Dendritic cell treated with granulocyte-macrophage colony-stimulating factor and Interleukin-4, amounts not matched to agents 40 ng/mL and 50 ng/mL, for 4 days (primary cell): ENCODE measurements at regions not wholly inside any gene's neighbourhood (a gene's known extent, or its start where the extent isn't known, plus 50 kb on each side); places are given as distances from the start of the nearest gene placed in this dataset.
"Not testable (repeated sequence)": the region's sequence is repeated elsewhere in the genome, so short reads cannot be mapped to it uniquely, and the experiment has no call there.

Experiments used
- H3K27ac Mint-ChIP-seq: one replicate; pipeline ENCODE4 v1.8.0; 2022; ENCODE audit warnings: mild to moderate bottlenecking, mixed read lengths
- H3K27me3 Mint-ChIP-seq: one replicate; pipeline ENCODE4 v1.8.0; 2022; ENCODE audit warnings: mild to moderate bottlenecking, mixed read lengths
- H3K36me3 Mint-ChIP-seq: one replicate; pipeline ENCODE4 v1.8.0; 2022; ENCODE audit warnings: low read depth, mixed read lengths
- H3K4me1 Mint-ChIP-seq: one replicate; pipeline ENCODE4 v1.8.0; 2022; ENCODE audit warnings: low read depth, mixed read lengths
- H3K4me3 Mint-ChIP-seq: one replicate; pipeline ENCODE4 v1.8.0; 2022; ENCODE audit warnings: mild to moderate bottlenecking, moderate library complexity, mixed read lengths
- H3K9me3 Mint-ChIP-seq: one replicate; pipeline ENCODE4 v1.8.0; 2022; ENCODE audit warnings: mixed read lengths
- intact Hi-C: fragments of 100-400 bp; cut with micrococcal nuclease; formaldehyde crosslinking; loops from one replicate; pipeline ENCODE4 v1.15.0; 2022

DNA sequence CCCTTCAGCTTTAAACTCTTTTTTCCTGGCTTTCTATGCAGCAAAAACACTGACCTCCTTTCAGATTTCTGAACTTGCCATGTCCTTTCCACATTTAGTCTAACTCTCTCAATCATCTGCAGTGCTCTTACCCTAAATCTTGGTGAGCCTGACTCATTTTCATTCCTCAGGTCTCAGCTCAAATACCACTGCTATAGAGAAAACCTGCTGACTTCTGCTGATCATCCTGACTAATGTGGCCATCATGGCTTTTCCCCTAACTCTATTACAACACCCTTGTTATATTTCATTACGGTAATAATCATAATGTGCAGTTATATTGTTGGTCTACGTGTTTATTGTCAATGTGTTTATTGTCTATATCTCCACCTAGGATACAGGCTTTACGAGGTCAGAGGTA is 207.3 kb upstream of the OR4E1 start:
- Mint-ChIP-seq H3K4me1 (no peaks in the 10 kb centered on the region), H3K9me3 (no peaks in the 10 kb centered on the region), H3K27ac (no peak overlapping the region), H3K27me3 (no peaks in the 10 kb centered on the region), H3K4me3 (no peak overlapping the region), H3K36me3 (no peaks in the 10 kb centered on the region)
- intact Hi-C loops = no loop called here

DNA sequence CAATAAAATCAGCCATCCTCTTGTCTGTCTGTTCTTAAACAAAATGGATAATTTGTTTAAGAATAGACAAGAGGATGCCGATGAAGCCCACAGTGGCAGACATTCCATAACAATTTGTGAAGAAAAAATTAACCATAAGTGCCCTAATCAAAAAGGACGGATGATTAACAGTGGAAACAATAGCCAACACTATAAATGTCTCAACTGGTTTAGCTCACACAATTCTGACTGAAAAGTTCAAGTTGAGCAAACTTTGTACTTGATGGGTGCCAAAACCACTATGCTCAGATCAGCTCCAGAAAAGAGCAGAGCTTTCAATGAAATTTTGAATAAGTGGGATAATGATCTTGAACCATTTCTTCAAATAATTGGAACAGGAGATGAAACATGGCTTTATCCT is 202.2 kb upstream of the OR4E1 start:
- H3K4me1 Mint-ChIP-seq = peaks cover 9% of the 10 kb centered on the region
- no peaks in the 10 kb centered on the region for H3K36me3 Mint-ChIP-seq
- no peak overlapping the region for H3K4me3 Mint-ChIP-seq
- no peaks in the 10 kb centered on the region for H3K9me3 Mint-ChIP-seq
- H3K27me3 Mint-ChIP-seq = no peaks in the 10 kb centered on the region
- intact Hi-C loops = no loop called here
- H3K27ac Mint-ChIP-seq = no peak overlapping the region

- Mint-ChIP-seq H3K4me1 (peaks cover 9% of the 10 kb centered on the region), H3K27ac (no peak overlapping the region), H3K9me3 (no peaks in the 10 kb centered on the region), H3K27me3 (no peaks in the 10 kb centered on the region), H3K36me3 (no peaks in the 10 kb centered on the region), H3K4me3 (no peak overlapping the region)
- intact Hi-C loops = no loop called here
These were observed 201.3 kb upstream of the OR4E1 start for GRCh38 chr14:21874946-21875345.

DNA sequence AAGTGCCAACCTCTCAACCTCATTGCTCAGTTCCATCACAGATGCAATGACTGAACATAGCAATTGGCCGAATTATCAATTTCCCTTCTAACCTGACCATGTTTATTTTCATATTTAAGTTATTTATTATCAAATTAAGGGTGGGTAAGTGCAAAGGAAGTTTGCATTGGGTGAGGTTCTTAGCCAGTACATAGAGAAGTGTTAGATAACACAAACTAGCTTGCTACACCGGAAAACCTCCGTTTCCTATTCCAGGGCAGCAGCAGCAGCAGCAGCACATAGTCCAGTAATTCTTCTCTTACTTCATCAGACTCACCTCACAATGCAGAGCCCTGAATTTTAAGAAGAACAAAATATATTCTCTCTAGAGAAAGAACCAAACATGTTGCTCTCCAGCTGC is 200.5 kb upstream of the OR4E1 start:
- H3K4me3 Mint-ChIP-seq = no peak overlapping the region
- intact Hi-C loops = no loop called here
- H3K9me3 Mint-ChIP-seq = no peaks in the 10 kb centered on the region
- no peaks in the 10 kb centered on the region for H3K27me3 Mint-ChIP-seq
- peaks cover 9% of the 10 kb centered on the region for H3K4me1 Mint-ChIP-seq
- no peak overlapping the region for H3K27ac Mint-ChIP-seq
- no peaks in the 10 kb centered on the region for H3K36me3 Mint-ChIP-seq

GRCh38 chr14:21868442-21869046 is 194.9 kb upstream of the OR4E1 start:
- Mint-ChIP-seq H3K4me1 (no peaks in the 10 kb centered on the region), H3K27ac (no peak overlapping the region), H3K36me3 (no peaks in the 10 kb centered on the region), H3K4me3 (no peak overlapping the region), H3K9me3 (no peaks in the 10 kb centered on the region), H3K27me3 (no peaks in the 10 kb centered on the region)
- intact Hi-C loops = no loop called here

DNA sequence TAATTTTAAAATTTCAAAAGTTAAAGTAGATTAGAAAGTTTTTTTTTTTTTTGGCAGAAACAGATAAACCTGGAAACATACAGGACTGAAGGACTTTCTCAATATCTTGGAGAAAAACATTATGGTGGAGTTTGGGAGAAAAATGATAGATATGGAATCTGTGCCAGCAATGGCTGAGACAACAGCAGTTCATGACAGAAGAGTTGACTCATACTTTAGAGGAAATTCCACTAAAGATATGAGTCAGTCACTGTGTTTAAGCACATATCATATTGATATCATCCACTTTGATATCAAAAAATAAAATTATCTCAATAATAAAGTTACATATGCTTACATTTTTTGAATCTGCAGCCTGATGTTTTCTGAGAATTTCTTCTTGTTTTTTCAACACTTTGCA is 193.9 kb upstream of the OR4E1 start:
- no peaks in the 10 kb centered on the region for H3K4me1 Mint-ChIP-seq
- H3K27ac Mint-ChIP-seq = no peak overlapping the region
- no peaks in the 10 kb centered on the region for H3K9me3 Mint-ChIP-seq
- no peaks in the 10 kb centered on the region for H3K36me3 Mint-ChIP-seq
- intact Hi-C loops = no loop called here
- H3K27me3 Mint-ChIP-seq = no peaks in the 10 kb centered on the region
- no peak overlapping the region for H3K4me3 Mint-ChIP-seq

DNA sequence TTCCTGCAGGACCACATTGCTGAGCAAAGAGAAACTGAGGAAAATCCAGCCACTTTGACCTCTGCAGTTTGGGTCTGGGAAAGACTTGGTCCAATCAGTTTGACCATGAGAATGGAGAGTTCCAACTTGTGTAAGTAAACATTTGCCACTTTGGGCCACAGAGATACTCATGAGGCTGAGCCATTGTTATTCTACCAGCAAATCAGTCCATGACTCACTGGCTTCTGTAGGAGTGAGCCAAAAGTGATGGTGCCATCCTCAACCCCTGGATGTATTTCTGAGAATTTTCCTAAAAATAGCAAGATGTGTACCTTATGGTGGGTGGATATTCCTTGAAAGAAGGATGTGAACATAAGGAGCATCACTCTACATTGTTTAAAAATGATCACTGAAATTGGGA is 192.9 kb upstream of the OR4E1 start:
- Mint-ChIP-seq H3K27me3 (no peaks in the 10 kb centered on the region), H3K27ac (no peak overlapping the region), H3K4me1 (no peaks in the 10 kb centered on the region), H3K36me3 (no peaks in the 10 kb centered on the region), H3K9me3 (no peaks in the 10 kb centered on the region), H3K4me3 (no peak overlapping the region)
- intact Hi-C loops = no loop called here

DNA sequence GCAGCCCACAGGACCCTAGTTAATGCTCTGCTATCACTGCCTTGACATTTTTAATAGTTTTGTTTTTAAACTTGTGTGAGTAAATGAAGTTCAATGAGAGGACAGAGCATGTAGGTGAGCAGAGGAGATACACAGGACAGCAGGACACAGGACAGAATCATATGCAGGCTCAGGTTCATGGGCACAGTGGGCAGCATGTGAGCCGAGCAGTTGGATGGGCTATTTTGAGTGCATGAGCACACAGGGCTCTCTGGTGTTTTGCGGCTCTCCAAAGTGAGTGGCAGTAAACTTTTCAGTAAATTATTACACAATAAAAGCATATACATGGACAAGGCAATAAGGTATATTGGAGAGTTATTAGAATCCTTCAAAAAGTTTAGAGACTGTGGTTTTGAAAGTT is 189.7 kb upstream of the OR4E1 start:
- Mint-ChIP-seq H3K27ac (no peak overlapping the region), H3K36me3 (no peaks in the 10 kb centered on the region), H3K4me3 (no peak overlapping the region), H3K27me3 (no peaks in the 10 kb centered on the region), H3K9me3 (no peaks in the 10 kb centered on the region), H3K4me1 (no peaks in the 10 kb centered on the region)
- intact Hi-C loops = no loop called here

- no peaks in the 10 kb centered on the region for H3K36me3 Mint-ChIP-seq
- H3K4me1 Mint-ChIP-seq = no peaks in the 10 kb centered on the region
- H3K4me3 Mint-ChIP-seq = no peak overlapping the region
- no peaks in the 10 kb centered on the region for H3K27me3 Mint-ChIP-seq
- no peak overlapping the region for H3K27ac Mint-ChIP-seq
- intact Hi-C loops = no loop called here
- no peaks in the 10 kb centered on the region for H3K9me3 Mint-ChIP-seq
These were observed 187.5 kb upstream of the OR4E1 start for GRCh38 chr14:21861153-21861552.

DNA sequence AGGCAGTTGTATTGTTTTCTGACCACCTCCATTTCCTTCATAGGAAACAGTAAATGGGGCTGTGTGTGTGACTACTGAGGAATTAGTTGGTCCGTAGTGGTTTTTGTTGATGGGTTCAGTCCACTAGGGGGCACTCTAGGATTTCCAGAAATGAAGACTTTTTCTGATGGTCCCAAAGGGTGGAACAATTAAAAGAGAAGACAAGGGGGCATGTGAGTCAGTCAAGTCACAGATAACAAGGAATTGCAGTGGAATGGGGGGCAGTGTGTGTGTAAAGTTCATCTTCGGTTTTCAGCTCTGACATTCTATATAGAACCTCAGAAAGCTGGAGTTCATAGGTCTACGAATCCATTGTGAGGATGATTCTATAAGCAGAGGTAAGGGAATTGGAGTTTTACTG is 186.6 kb upstream of the OR4E1 start:
- Mint-ChIP-seq H3K4me1 (no peaks in the 10 kb centered on the region), H3K36me3 (no peaks in the 10 kb centered on the region), H3K27ac (no peak overlapping the region), H3K9me3 (no peaks in the 10 kb centered on the region), H3K27me3 (no peaks in the 10 kb centered on the region), H3K4me3 (no peak overlapping the region)
- intact Hi-C loops = no loop called here

- Mint-ChIP-seq H3K4me3 (no peak overlapping the region), H3K9me3 (no peaks in the 10 kb centered on the region), H3K4me1 (peaks cover 7% of the 10 kb centered on the region), H3K27ac (no peak overlapping the region), H3K36me3 (no peaks in the 10 kb centered on the region), H3K27me3 (peaks cover 3% of the 10 kb centered on the region)
- intact Hi-C loops = no loop called here
These were observed 179.2 kb upstream of the OR4E1 start for GRCh38 chr14:21852775-21853174.

GRCh38 chr14:21852061-21852664 is 178.5 kb upstream of the OR4E1 start:
- intact Hi-C loops = no loop called here
- no peak overlapping the region for H3K27ac Mint-ChIP-seq

DNA sequence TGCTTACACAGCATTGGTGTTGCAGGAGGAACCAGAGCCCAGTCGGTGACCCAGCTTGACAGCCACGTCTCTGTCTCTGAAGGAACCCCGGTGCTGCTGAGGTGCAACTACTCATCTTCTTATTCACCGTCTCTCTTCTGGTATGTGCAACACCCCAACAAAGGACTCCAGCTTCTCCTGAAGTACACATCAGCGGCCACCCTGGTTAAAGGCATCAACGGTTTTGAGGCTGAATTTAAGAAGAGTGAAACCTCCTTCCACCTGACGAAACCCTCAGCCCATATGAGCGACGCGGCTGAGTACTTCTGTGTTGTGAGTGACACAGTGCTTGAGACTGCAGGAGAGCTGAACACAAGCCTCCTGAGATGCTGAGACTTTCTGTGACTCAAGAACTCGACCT is 173.3 kb upstream of the OR4E1 start:
- H3K9me3 Mint-ChIP-seq, H3K4me3 Mint-ChIP-seq, H3K4me1 Mint-ChIP-seq, intact Hi-C loops, H3K36me3 Mint-ChIP-seq, H3K27ac Mint-ChIP-seq, H3K27me3 Mint-ChIP-seq: not testable (repeated sequence)

More at GRCh38 chr14:21852061-21852664, 178.5 kb upstream of the OR4E1 start:
- peak overlapping the region; percentile 18 for H3K4me3 Mint-ChIP-seq
- peaks cover 7% of the 10 kb centered on the region for H3K4me1 Mint-ChIP-seq
- H3K27me3 Mint-ChIP-seq = peaks cover 3% of the 10 kb centered on the region
- no peaks in the 10 kb centered on the region for H3K36me3 Mint-ChIP-seq
- no peaks in the 10 kb centered on the region for H3K9me3 Mint-ChIP-seq

DNA sequence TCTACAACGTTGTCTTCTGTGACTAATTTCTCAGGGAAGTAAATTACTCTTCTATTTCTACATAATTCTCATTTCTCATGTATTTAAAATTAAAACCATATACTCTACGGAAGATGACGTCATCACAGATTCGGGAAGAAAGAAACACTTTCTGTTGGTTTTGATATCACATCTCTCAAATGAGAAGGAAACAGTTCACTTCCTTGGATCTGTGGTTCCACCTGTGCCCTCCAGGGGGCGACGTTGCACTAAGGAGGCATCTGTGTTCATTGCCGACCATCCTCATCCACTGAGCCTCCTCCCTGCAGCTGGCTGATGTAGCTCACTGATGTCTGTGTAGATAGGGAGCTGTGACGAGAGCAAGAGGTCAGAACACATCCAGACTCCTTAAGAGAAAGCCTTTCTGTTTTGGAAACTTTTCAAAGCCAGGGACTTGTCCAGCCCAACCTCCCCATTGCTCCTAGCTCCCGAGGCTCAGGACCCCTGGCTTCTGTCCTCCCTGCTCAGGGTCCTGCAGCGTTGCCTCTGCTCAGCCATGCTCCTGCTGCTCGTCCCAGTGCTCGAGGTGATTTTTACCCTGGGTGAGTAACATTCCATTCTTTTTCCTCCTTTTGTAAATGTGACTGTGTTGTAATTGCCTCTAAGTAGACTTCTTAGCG is 172.7 kb upstream of the OR4E1 start:
- peaks cover 9% of the 10 kb centered on the region for H3K27me3 Mint-ChIP-seq
- intact Hi-C loops = no loop called here
- H3K4me3 Mint-ChIP-seq = no peak overlapping the region
- no peaks in the 10 kb centered on the region for H3K9me3 Mint-ChIP-seq
- H3K36me3 Mint-ChIP-seq = no peaks in the 10 kb centered on the region
- H3K27ac Mint-ChIP-seq = no peak overlapping the region
- no peaks in the 10 kb centered on the region for H3K4me1 Mint-ChIP-seq

DNA sequence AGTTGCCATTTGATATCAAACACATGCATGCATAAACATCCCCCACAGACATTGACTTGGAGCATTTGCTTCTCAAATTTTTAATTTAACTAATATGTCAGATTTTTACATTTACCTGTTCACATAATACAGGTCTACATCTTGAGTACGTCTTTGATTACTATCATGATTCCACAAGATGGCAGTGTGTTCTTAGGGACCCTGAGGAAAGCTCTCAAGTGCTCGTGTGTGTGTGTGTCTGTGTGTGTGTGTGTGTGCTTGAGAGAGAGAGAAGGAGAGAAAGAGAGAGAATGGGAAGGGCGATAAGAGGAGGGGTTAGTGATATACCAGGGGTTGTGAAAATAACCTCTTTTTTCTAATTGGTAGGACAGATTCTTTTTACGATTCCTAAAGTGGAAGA is 167.1 kb upstream of the OR4E1 start:
- no peaks in the 10 kb centered on the region for H3K36me3 Mint-ChIP-seq
- peaks cover 2% of the 10 kb centered on the region for H3K9me3 Mint-ChIP-seq
- no peak overlapping the region for H3K27ac Mint-ChIP-seq
- H3K4me3 Mint-ChIP-seq = no peak overlapping the region
- peaks cover 5% of the 10 kb centered on the region for H3K27me3 Mint-ChIP-seq
- intact Hi-C loops = no loop called here
- no peaks in the 10 kb centered on the region for H3K4me1 Mint-ChIP-seq
